Stimulated activated CD4-positive, alpha-beta T cell treated with anti-CD3 and anti-CD28 coated beads, Interleukin-4, amount 100 ng/mL, for 1 hour (primary cell): ENCODE measurements at regions not wholly inside any gene's neighbourhood (a gene's known extent, or its start where the extent isn't known, plus 50 kb on each side); places are given as distances from the start of the nearest gene placed in this dataset.

ENCODE experiments used
- DNase-seq: peaks from one replicate; pipeline ENCODE4 v3.0.0-alpha.2; 2020

- DNase-seq = no peak
Observed at GRCh38 chr18:37702841-37703240, 137.2 kb upstream of the CELF4 start.

DNA sequence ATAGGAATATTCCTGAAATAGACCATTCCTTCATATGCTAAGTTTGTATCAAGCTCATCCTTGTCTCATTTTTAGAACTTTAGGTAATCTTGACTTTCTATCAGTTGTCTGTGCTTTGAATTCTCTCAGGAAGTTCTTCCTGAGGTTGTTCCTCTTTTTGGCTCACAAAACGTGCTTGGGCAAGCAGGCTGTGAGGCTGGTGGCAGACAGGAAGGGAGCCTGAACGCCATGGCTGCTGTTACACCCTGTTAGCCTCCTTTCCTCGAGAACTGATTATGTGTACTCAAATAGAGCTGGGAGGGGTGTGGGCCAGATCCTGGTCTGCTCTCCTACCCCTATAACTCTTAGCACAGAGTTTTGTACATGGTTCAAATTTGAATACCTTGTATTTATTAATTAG, 136.4 kb upstream of the CELF4 start:
- no peak for DNase-seq

DNA sequence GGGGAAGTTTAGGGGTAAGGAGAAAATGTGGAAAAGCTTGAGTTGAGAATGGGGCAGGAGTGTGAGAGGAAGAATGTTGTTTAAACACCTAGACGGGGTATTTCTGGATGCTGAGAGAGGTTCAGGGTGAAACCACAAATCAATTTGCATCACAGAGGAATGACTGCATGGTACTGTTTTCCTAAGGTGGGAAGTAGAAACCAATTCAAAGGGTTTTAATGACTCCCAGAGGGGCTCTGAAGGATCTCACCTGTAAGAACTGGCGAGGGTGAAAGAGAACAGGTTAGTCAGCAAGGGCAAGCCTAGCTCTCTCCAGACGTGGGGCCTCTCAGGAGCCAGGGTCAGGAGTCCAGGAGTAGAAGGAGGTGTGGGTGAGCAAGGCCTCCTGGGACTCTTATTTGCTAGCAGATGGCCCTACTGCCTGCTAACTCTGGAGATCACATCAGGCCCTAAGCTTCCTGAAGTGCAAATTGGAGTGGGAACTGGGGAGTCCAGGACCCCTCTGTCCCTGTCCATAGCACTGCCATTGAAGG, 133.0 kb upstream of the CELF4 start:
- DNase-seq = no peak

- DNase-seq = no peak
Observed at GRCh38 chr18:37694516-37694915, 128.9 kb upstream of the CELF4 start.

GRCh38 chr18:37691162-37691561, 125.6 kb upstream of the CELF4 start:
- DNase-seq = no peak

- no peak for DNase-seq
Observed at GRCh38 chr18:37689841-37690240, 124.2 kb upstream of the CELF4 start.

DNA sequence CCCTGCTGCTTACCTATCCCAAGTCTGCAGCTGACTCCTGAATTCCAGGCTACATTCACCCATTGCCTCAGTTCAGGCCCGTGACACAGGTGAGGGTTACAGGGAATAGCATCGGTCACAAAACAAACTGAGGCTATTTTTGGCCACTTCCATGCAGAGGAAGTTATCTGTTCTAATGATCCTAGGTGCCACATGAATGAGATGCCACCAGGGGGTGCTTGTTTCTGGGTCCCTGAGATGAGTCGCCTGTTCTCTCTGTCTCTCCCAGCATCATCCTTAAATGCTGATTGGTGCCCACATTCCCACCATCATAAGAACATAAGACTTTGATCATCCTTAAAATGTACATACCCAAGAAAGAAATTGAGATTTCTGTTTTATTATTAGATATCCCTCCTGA, 119.0 kb upstream of the CELF4 start:
- DNase-seq = no peak

DNA sequence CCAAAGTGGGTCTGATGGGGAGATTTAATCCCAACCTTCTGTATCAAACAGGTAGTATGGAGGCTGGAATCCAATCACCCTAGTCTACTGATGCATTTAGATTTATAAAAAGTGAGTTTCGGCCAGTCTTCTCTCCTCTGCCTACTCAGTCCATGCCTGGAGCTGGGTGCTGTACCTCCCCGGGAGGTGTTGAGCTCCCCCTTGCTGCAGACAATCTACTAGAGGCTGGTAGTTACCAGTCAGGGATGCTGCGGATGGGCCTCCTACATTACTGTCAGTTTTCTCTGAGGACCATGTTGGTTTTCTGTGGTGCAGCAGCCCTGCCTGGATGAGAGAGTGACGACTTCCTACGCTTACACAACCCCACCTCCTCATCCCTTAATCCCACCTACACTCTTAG, 118.6 kb upstream of the CELF4 start:
- no peak for DNase-seq

GRCh38 chr18:37680911-37681310, 115.3 kb upstream of the CELF4 start:
- DNase-seq = no peak

- DNase-seq = no peak
Observed at GRCh38 chr18:37676276-37676675, 110.7 kb upstream of the CELF4 start.

- DNase-seq = no peak
Observed at GRCh38 chr18:37675699-37676098, 110.1 kb upstream of the CELF4 start.

- no peak for DNase-seq
Observed at GRCh38 chr18:37674570-37674969, 109.0 kb upstream of the CELF4 start.

GRCh38 chr18:37673671-37674070, 108.1 kb upstream of the CELF4 start:
- DNase-seq = no peak

- no peak for DNase-seq
Observed at GRCh38 chr18:37672932-37673595, 107.5 kb upstream of the CELF4 start.

GRCh38 chr18:37672001-37672400, 106.4 kb upstream of the CELF4 start:
- no peak for DNase-seq

GRCh38 chr18:37671530-37671929, 105.9 kb upstream of the CELF4 start:
- DNase-seq = no peak

DNA sequence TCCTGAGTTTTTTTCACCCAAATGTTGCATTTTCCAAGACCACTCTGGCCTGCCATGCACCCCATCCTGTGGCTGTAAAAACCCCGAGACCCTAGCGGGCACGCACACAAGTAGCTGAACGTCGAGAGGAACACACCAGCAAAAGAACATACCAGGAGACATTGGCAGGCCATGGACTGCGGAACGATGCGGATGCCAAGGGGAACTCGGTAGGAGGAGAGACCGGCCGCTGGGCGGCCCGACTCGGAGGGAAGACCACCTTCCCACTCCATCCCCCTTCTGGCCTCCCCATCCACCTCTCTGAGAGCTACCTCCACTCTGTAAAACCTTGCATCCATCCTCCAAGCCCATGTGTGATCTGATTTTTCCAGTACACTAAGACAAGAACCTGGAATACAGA, 105.5 kb upstream of the CELF4 start:
- no peak for DNase-seq

- no peak for DNase-seq
Observed at GRCh38 chr18:37669991-37670534, 104.5 kb upstream of the CELF4 start.

- DNase-seq = no peak
Observed at GRCh38 chr18:37668971-37669747, 103.6 kb upstream of the CELF4 start.

DNA sequence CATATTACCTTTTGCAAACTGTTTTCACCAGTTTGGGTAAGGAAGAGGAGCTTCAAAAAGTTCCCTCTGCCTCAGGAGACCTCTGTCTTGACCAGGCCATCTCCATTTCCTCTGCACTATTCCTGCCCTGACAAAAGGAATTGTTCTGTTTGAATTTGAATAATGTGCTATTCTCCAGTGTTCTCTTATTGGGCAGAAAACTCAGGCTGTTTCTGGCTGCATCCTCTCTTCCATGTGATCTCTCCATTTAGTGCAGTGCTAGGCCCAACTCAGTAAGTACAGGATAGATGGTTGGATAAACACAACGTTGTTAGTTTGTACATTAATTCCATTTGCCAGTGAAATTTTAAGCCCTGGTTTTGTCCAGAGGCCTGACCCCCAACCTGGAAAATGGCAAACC, 102.2 kb upstream of the CELF4 start:
- DNase-seq = no peak

DNA sequence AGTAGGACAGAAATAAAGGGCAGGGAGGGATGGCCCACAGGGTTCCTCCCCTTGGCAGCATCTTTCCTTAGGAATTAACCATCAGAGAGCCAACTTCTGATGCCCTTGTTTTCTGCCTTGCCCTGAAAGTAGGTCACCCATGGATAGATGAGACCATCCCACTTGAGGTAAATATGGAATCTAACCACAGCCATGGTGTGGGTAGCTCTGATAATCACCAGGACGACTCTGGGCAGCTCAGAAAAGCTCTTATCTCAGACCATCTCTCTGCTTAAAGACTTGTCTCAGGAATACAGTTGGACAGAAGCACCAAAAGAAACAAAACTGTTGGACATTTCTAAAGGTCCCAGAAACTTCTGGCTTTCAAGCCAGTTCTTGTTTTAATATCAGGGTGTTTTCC, 101.4 kb upstream of the CELF4 start:
- no peak for DNase-seq

- DNase-seq = no peak
Observed at GRCh38 chr18:37666451-37666850, 100.9 kb upstream of the CELF4 start.

DNA sequence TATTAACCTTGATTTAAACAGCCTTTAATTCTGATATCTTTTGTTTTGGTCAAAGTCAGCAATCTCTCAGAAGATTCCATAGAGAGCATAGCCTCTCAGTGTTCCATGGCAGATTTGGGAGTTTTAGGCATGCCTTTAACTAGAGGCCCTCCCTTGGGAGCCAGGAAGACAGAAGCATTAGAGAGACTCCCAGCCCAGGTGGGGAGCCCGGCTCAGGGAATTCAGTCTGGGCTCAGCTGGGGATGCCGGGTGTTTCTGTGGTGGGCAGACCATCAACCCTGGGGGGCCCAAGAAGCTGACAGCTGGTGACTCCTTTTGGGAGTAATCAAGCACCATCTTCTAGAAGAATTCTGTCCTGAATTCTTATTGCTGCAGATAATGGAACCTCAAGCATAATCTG, 99.7 kb upstream of the CELF4 start:
- no peak for DNase-seq

DNA sequence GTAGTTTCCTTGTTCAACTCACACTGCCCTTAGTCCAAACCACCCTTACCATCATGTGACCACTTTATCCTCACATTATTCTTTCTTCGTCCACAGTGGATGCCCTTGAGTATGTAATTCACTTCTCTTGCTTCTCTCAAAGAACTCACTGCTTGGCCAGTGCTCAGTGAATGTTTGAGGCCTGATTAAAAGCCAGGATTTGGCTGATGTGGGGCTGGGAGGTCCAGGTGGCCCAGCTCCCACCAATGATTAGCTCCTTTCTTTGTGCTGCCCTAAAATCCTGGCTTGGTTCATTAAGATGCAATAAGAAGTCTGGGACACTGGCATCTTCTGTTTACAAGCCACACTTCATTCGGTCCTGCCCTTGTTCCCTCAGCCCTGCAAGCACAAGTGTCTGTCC, 97.8 kb upstream of the CELF4 start:
- DNase-seq = no peak
